IPS-11a (cell line): ENCODE measurements at regions not wholly inside any gene's neighbourhood (a gene's known extent, or its start where the extent isn't known, plus 50 kb on each side); places are given as distances from the start of the nearest gene placed in this dataset.

Experiments
- H3K4me3 ChIP-seq: one replicate; pipeline ENCODE4 v1.5.1; 2013; ENCODE audit warnings: low read depth, low read length, control low read depth

- H3K4me3 ChIP-seq, result no peak overlapping the region
Measured at GRCh38 chr10:61157182-61157581, 213.2 kb upstream of the RHOBTB1 start.

GRCh38 chr10:61153771-61154170 lies 209.8 kb upstream of the RHOBTB1 start:
- H3K4me3 ChIP-seq, result no peak overlapping the region

- no peak overlapping the region for H3K4me3 ChIP-seq
Measured at GRCh38 chr10:61151059-61151458, 207.1 kb upstream of the RHOBTB1 start.

DNA sequence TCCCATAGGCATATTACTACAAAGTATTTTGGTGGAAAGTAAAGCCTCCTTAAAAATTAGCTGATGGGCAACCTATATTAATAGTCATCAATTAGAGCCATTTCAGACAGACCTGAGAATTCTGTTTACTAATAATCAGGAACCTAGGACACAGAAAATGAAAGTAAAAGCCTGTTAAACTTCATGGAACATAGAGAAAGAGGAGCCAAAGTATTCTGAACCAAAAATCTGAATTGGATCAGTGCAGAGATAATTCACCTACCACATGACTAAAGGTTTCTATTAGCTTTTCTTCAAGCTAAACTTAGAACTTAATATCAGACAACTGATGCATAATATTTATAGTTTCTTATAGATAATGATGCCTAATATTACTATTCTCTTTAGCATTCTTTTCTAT lies 204.5 kb upstream of the RHOBTB1 start:
- H3K4me3 ChIP-seq, result no peak overlapping the region

GRCh38 chr10:61142987-61143386 lies 199.0 kb upstream of the RHOBTB1 start:
- no peak overlapping the region for H3K4me3 ChIP-seq

DNA sequence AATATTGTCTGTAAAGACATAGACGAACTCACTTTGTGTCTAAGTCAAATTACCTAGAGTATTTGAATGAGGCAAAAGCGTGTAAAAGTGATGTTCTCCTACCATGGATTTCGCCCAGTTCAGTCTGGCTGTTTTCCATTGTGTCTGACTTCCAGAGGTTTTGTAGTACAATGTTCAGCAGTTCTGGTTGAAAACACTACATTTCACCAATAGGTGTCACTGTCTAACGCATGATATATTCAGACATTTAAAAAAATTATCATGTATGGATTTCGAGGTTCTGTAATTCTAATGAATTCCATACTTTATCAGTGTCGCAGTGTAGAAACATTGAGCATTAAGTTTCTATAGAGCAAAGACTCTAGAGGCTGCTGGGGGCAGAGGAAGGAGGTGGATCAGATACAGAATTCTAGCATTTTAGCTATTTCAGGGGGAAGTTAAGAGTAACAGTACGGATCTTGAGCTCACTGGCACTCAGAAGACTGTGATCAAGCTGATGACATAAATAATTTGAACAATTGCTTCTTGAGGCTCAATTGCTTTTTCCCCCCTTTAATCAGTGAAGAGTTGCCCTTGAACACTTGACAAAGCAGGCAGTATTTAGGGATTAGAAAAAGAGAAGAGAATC lies 196.9 kb upstream of the RHOBTB1 start:
- no peak overlapping the region for H3K4me3 ChIP-seq

DNA sequence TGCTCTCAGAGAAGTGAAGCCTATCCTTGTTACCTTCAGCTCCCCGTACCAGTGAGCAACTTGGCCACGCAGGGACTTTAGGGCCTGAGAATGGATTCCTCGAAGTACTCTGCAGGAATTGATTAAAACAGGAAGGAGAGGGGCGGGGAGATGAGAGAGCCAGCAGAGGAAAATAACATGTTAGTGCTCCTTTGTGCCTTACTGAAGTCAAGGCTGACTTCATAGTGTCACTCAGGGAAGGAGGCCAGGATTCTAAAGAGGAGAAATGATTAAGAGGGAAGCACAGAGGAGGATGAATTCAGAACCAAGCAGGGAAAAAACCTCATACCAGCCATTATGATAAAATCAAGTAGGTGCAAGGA lies 195.6 kb upstream of the RHOBTB1 start:
- no peak overlapping the region for H3K4me3 ChIP-seq

GRCh38 chr10:61138708-61139591 lies 195.0 kb upstream of the RHOBTB1 start:
- H3K4me3 ChIP-seq, result no peak overlapping the region

GRCh38 chr10:61136139-61136538 lies 192.2 kb upstream of the RHOBTB1 start:
- no peak overlapping the region for H3K4me3 ChIP-seq

DNA sequence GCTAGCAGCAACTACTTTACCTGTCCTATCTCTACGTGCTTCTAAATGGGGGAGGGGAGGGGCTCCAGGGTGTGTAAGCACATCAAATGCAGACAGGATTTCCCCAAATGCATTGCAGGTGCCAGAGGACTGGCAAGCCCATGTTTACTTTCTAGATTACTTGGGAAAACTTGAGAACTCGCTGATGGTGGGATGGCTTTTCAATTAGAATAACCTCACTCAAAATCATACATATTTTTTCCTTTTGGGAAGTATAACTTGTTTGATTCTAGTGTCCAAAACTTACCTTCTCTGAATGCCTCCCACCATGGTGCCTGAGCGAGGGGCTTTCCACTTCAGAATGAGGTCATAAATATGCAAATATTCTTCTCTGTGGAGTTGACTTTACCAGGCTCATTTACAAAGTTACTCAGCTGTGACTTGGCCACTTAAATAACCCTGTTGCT lies 191.3 kb upstream of the RHOBTB1 start:
- H3K4me3 ChIP-seq, result no peak overlapping the region

GRCh38 chr10:61130366-61130765 lies 186.4 kb upstream of the RHOBTB1 start:
- no peak overlapping the region for H3K4me3 ChIP-seq

- H3K4me3 ChIP-seq, result no peak overlapping the region
Measured at GRCh38 chr10:61128196-61128595, 184.2 kb upstream of the RHOBTB1 start.

DNA sequence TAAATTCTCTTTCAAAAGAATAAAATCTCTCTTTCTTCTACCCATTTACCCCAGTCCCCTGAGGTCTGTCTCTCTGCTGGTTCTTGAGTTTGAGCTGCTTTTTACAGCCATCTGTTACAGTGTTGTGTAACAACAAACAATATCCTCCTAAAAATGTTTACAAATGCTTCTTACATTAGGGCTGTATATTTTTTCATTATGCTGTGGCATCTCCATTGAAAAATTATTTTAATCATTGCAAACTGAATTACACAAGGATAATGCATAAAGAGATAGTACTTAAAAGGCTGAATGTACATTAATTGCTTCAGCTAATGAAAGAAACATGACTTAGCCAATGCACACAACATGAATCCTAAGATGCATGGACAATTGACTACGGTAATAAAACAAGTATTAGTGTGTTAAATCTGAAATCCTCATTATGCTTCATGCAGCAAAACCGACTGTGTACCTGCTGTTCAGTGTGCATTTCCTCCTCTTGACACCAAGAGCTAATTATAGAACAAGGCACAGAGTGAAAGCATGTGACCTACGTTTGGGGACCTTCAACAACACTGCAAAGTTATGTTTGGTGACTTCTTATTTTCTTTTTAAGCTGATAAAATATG lies 181.7 kb upstream of the RHOBTB1 start:
- H3K4me3 ChIP-seq, result no peak overlapping the region

DNA sequence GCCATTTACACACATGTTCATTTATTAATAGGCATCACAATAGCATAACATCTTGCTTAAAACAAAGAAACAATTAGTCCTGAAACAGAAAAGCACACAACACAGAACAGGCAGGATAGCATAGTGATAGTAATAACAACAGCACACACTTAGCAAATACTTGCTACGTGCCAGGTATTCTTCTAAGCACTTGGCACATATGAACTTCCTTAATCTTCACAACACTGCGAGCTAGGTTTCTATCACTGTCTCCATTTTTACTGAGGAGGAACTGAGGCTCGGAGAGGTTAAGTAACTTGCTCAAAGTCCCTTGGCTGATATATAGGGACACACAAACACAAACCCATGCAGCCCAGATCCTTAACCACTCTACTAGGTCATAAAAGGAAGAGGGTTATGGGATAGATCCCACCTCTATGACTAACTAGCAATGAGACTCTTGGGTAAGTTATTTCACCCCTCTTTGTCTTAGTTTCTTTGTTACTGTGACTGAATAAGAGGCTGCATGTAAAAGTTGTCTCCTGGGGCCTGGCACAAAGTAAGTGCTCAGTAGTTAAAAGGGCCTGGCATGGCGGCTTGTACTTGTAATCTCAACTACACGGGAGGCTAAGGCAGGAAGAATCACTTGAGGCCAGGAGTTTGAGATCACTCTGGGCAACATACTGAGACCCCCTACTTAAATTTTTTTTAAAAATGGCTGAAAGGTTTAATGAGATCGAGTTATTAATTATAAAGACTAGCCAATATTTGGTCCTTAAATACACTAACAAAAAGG lies 181.0 kb upstream of the RHOBTB1 start:
- H3K4me3 ChIP-seq, result no peak overlapping the region

GRCh38 chr10:61120805-61121204 lies 176.8 kb upstream of the RHOBTB1 start:
- H3K4me3 ChIP-seq, result no peak overlapping the region

DNA sequence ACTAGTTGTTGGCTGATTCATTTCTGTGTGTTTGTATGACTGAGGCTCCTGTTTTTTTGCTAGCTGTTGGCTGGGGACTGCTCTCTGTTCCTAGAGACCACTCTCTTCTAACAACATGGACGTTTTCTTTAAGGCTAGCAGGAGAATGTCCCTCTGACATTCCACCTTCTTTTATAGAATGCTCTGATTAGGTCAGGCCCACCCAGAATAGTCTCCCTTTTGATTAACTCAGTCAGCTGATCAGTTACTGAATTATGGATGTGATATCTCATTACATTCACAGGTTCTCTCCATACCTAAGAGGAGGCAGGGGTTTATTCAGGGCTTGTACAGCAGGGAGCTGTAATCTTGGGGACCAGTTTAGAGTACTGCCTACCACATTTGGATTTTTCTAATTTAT lies 175.6 kb upstream of the RHOBTB1 start:
- no peak overlapping the region for H3K4me3 ChIP-seq

DNA sequence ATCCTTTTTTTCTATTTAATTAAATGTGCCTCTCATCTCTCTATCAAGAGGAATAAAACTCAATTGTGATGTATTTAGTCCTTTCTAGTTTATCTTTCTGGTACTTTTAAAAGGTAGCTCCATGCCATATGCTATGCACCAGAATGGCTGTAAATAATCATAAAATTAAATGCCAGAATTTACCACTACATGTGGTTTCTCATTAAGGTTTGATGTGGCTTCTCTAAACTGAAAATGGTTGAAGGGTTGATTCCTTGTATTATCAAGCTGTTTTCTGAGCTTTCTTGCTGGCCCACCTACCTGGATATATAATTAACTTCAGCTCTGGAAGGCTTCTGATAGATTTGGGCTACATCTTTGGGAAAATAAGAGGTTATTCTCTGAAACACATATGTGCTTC lies 171.9 kb upstream of the RHOBTB1 start:
- H3K4me3 ChIP-seq, result no peak overlapping the region

- H3K4me3 ChIP-seq, result no peak overlapping the region
Measured at GRCh38 chr10:61112771-61113170, 168.8 kb upstream of the RHOBTB1 start.

GRCh38 chr10:61110936-61111335 lies 167.0 kb upstream of the RHOBTB1 start:
- H3K4me3 ChIP-seq, result no peak overlapping the region

DNA sequence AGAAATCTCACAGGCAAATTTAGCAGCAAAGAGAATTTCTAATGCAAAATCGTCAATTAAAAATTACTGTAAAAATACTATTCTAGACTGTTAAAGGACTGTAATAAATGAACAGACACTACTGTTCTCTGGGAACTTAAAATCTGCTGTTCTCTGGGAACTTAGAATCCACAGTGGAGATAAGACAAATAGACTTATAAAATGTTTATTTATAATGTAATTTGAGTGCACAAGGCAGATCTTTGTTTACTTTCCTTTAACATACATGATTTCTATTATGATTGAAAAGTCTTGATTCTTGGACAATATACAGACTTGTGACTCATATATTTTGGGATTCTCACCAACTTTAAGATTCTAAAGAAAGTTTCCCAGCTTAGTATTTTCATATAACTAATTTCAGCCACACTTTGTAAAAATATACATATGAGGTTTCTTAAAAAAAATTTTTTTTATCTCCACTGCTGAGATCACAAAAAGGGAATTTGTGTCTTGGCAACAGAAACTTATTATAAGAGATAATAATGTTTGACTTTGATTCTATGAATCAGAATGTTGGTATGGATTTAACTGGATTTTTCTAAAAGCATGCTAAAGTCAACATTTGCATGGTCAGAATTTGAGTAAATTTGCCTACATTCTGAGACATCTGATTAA lies 166.3 kb upstream of the RHOBTB1 start:
- H3K4me3 ChIP-seq, result no peak overlapping the region

DNA sequence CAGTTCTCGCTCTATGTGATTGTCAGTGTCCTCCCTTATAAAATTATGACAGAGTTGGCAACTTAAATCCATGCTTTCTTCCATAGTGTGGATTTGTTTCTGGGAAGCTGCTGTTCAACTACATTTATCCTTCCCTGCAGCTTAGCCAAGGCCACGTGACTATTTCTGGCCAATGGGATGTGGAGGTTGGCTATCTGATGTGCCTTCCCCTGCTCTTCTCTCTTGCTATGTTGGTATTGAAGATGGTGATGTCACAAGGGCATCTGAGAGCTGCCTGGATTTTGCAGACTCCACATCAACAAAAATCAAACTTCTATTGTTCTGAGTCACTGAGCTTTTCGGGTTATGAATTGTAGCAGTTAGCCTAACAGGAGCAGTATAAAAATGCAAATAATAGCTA lies 164.9 kb upstream of the RHOBTB1 start:
- no peak overlapping the region for H3K4me3 ChIP-seq
